RWPE2 (cell line): ENCODE measurements at regions not wholly inside any gene's neighbourhood (a gene's known extent, or its start where the extent isn't known, plus 50 kb on each side); places are given as distances from the start of the nearest gene placed in this dataset.

ENCODE experiments used
- ATAC-seq: fragments of 200-7000 bp; cut with Tn5 transposase; 3 replicates; pipeline ENCODE4 v1.9.1; 2021; ENCODE audit warnings: low read depth
- DNase-seq: peaks from one replicate; pipeline ENCODE4 v3.0.0-alpha.2; 2020; ENCODE audit warnings: low spot score
- H3K27ac ChIP-seq: fragments of 450-650 bp; 2 replicates; pipeline ENCODE4 v1.5.1; 2017; ENCODE audit warnings: mild to moderate bottlenecking; ENCODE audit not compliant: poor library complexity, severe bottlenecking
- H3K27me3 ChIP-seq: fragments of 250-450 bp; sonication (Bioruptor Pico); 2 replicates; pipeline ENCODE4 v1.5.1; 2021; ENCODE audit warnings: mild to moderate bottlenecking, moderate library complexity; ENCODE audit not compliant: insufficient read depth, poor library complexity, severe bottlenecking
- H3K36me3 ChIP-seq: fragments of 250-450 bp; sonication (Bioruptor Pico); 2 replicates; pipeline ENCODE4 v1.5.1; 2020; ENCODE audit warnings: low read depth, mild to moderate bottlenecking, moderate library complexity
- H3K4me1 ChIP-seq: fragments of 250-450 bp; sonication (Bioruptor Pico); 2 replicates; pipeline ENCODE4 v1.5.1; 2021; ENCODE audit warnings: mild to moderate bottlenecking, moderate library complexity; ENCODE audit not compliant: insufficient read depth, poor library complexity, severe bottlenecking
- H3K4me3 ChIP-seq: fragments of 250-450 bp; sonication (Bioruptor Pico); 2 replicates; pipeline ENCODE4 v1.5.1; 2021; ENCODE audit warnings: mild to moderate bottlenecking, moderate library complexity; ENCODE audit not compliant: severe bottlenecking
- H3K9me3 ChIP-seq: fragments of 250-450 bp; sonication (Bioruptor Pico); 2 replicates; pipeline ENCODE4 v1.5.1; 2021; ENCODE audit warnings: mild to moderate bottlenecking, moderate library complexity; ENCODE audit not compliant: severe bottlenecking
- CTCF ChIP-seq: fragments of 450-650 bp; IDR thresholded peaks from one replicate; pipeline ENCODE4 v1.5.1; 2017; ENCODE audit warnings: mild to moderate bottlenecking, moderate library complexity; ENCODE audit not compliant: poor library complexity, severe bottlenecking

GRCh38 chr12:106006382-106006781 is 132.4 kb downstream of the NUAK1 start:
- no peak for DNase-seq
- TF ChIP-seq CTCF: no peak
- no peaks in the 10 kb centered on the region for H3K27me3 ChIP-seq
- no peaks in the 10 kb centered on the region for H3K9me3 ChIP-seq
- H3K27ac ChIP-seq: no peak overlapping the region
- H3K4me1 ChIP-seq: no peaks in the 10 kb centered on the region
- no peak overlapping the region for H3K4me3 ChIP-seq
- H3K36me3 ChIP-seq: no peaks in the 10 kb centered on the region
- ATAC-seq: no peak

- no peak for ATAC-seq
- Histone ChIP-seq H3K4me1 (no peaks in the 10 kb centered on the region), H3K27ac (no peak overlapping the region), H3K9me3 (no peaks in the 10 kb centered on the region), H3K36me3 (no peaks in the 10 kb centered on the region), H3K4me3 (no peak overlapping the region), H3K27me3 (no peaks in the 10 kb centered on the region)
- no peak for DNase-seq
- TF ChIP-seq CTCF: no peak
These were observed 131.8 kb downstream of the NUAK1 start for GRCh38 chr12:106006940-106007339.

GRCh38 chr12:106010741-106011140 is 128.0 kb downstream of the NUAK1 start:
- H3K36me3 ChIP-seq: no peaks in the 10 kb centered on the region
- ATAC-seq (no peak), DNase-seq (no peak)
- H3K9me3 ChIP-seq: no peaks in the 10 kb centered on the region
- no peak overlapping the region for H3K27ac ChIP-seq
- TF ChIP-seq CTCF: no peak
- H3K4me1 ChIP-seq: no peaks in the 10 kb centered on the region
- H3K4me3 ChIP-seq: no peak overlapping the region
- no peaks in the 10 kb centered on the region for H3K27me3 ChIP-seq
